HepG2 (cell line): ENCODE measurements at regions not wholly inside any gene's neighbourhood (a gene's known extent, or its start where the extent isn't known, plus 50 kb on each side); places are given as distances from the start of the nearest gene placed in this dataset.
A peak's percentile ranks its signal among the peaks of the same experiment; 100 is the strongest.

Source experiments
- ATAC-seq: fragments of 200-7000 bp; cut with Tn5 transposase; 3 replicates; pipeline ENCODE4 v1.9.1; 2020; ENCODE audit warnings: mild to moderate bottlenecking, moderate library complexity
- BruUV-seq: library from RNA; stranded (reverse); fragments of 400-500 nt; replicated peaks from 2 replicates; lab custom pipeline; 2021; lab: Mats Ljungman, UMichigan
- CTCF ChIA-PET: fragments of 300-600 bp; formaldehyde crosslinking; extraction: SDS; loops from one replicate; lab custom pipeline; 2021; ENCODE audit warnings: low total read pairs, inconsistent platforms, low intra/inter-chr PET ratio; lab: Yijun Ruan, JAX
- POLR2A ChIA-PET: fragments of 350-600 bp; sonication (Branson Sonifier 250); formaldehyde crosslinking; loops from one replicate; lab custom pipeline; 2020; ENCODE audit warnings: antibody characterized with exemption, inconsistent platforms; lab: Yijun Ruan, JAX
- DNase-seq: peaks from one replicate; pipeline ENCODE4 v3.0.0-alpha.2; 2015; ENCODE audit warnings: low spot score
- FAIRE-seq: peaks from 3 replicates; lab custom pipeline; 2011; peaks lifted over from hg19 to GRCh38; lab: Jason Lieb, UNC
- H2AFZ ChIP-seq: one replicate; pipeline ENCODE4 v1.6.1; 2011; ENCODE audit warnings: low read length, inconsistent platforms
- H3K27ac ChIP-seq: fragments of 300-600 bp; 3 replicates; pipeline ENCODE4 v1.8.0; 2011; ENCODE audit warnings: mixed run types, mild to moderate bottlenecking, mixed read lengths, low read length, inconsistent platforms; ENCODE audit not compliant: insufficient read depth; ENCODE audit errors: extremely low read length
- H3K27me3 ChIP-seq, 2 experiments: fragments of 200-600 bp in 1 of 2; 2 replicates in 1 of 2; 3 replicates in 1 of 2; pipeline versions ENCODE4 v1.6.0 to v1.8.0; 2011; ENCODE audit warnings: low read length in 2 of 2, mild to moderate bottlenecking in 2 of 2, moderate library complexity in 2 of 2, inconsistent platforms in 1 of 2; ENCODE audit not compliant: insufficient read depth in 2 of 2, control insufficient read depth in 1 of 2
- H3K36me3 ChIP-seq, 2 experiments: fragments of 200-600 bp in 1 of 2; replicated peaks in 1 of 2; 2 replicates in 1 of 2; 3 replicates in 1 of 2; pipeline versions ENCODE4 v1.5.1 to v1.8.0; 2011; ENCODE audit warnings: low read length in 2 of 2, inconsistent platforms in 1 of 2; ENCODE audit not compliant: insufficient read depth in 2 of 2, control insufficient read depth in 1 of 2
- H3K4me1 ChIP-seq: 2 replicates; pipeline ENCODE4 v1.5.1; 2012; ENCODE audit warnings: low read length, inconsistent platforms; ENCODE audit not compliant: insufficient read depth
- H3K4me2 ChIP-seq: 2 replicates; pipeline ENCODE4 v1.6.0; 2011; ENCODE audit warnings: low read depth, low read length, inconsistent platforms
- H3K4me3 ChIP-seq, 3 experiments: fragments of 200-600 bp in 1 of 3; sonication (generic), shearing (Covaris generic) in 1 of 3; replicated peaks in 1 of 3; 2 replicates each; pipeline ENCODE4 v1.5.1; 2011 to 2016; ENCODE audit warnings: low read length in 3 of 3, inconsistent platforms in 2 of 3, low read depth in 2 of 3, mild to moderate bottlenecking in 2 of 3, control low read depth in 1 of 3, mixed read lengths in 1 of 3; ENCODE audit not compliant: insufficient read depth in 1 of 3
- H3K79me2 ChIP-seq: one replicate; pipeline ENCODE4 v1.6.1; 2011; ENCODE audit warnings: low read length, inconsistent platforms; ENCODE audit not compliant: insufficient read depth
- H3K9ac ChIP-seq: 2 replicates; pipeline ENCODE4 v1.6.0; 2011; ENCODE audit warnings: mild to moderate bottlenecking, low read depth, low read length, inconsistent platforms; ENCODE audit not compliant: insufficient read depth
- H3K9me3 ChIP-seq: 2 replicates; pipeline ENCODE4 v1.5.1; 2012; ENCODE audit warnings: mild to moderate bottlenecking, low read length
- H4K20me1 ChIP-seq: 2 replicates; pipeline ENCODE4 v1.6.0; 2011; ENCODE audit warnings: inconsistent platforms, mild to moderate bottlenecking, low read length, moderate library complexity; ENCODE audit not compliant: insufficient read depth
- EEA1 ChIP-seq: sonication (generic); formaldehyde crosslinking; IDR thresholded peaks from 2 replicates; pipeline ENCODE4 v1.5.1; 2020; ENCODE audit warnings: mild to moderate bottlenecking, missing genetic modification reagents, borderline replicate concordance
- FOXO4 ChIP-seq: sonication (generic); formaldehyde crosslinking; conservative IDR thresholded peaks from 2 replicates; pipeline ENCODE4 v1.8.1; 2023; ENCODE audit warnings: missing genetic modification reagents
- FOXP1 ChIP-seq, 2 experiments: fragments of 450-650 bp in 1 of 2; IDR thresholded peaks; 2 replicates each; pipeline ENCODE4 v1.6.1; 2017 to 2018; ENCODE audit warnings: antibody characterized with exemption in 1 of 2
- MNT ChIP-seq: fragments of 450-650 bp; IDR thresholded peaks from 2 replicates; pipeline ENCODE4 v1.6.1; 2016
- NKX3-1 ChIP-seq: sonication (generic); formaldehyde crosslinking; IDR thresholded peaks from 2 replicates; pipeline ENCODE4 v1.5.0; 2020; ENCODE audit warnings: missing genetic modification reagents
- TOPORS ChIP-seq: sonication (generic); formaldehyde crosslinking; IDR thresholded peaks from 2 replicates; pipeline ENCODE4 v1.8.0; 2023; ENCODE audit warnings: mild to moderate bottlenecking, missing genetic modification reagents
- USF2 ChIP-seq, 2 experiments: sonication (generic) in 1 of 2; formaldehyde crosslinking in 1 of 2; IDR thresholded peaks; 2 replicates each; pipeline versions ENCODE4 v1.5.1 to v1.6.1; 2011 to 2020; ENCODE audit warnings: borderline replicate concordance in 1 of 2, low read depth in 1 of 2, low read length in 1 of 2, mild to moderate bottlenecking in 1 of 2, missing genetic modification reagents in 1 of 2, moderate library complexity in 1 of 2
- ZFP36L2 ChIP-seq: sonication (generic); formaldehyde crosslinking; IDR thresholded peaks from 2 replicates; pipeline ENCODE4 v1.4.0; 2020; ENCODE audit warnings: missing genetic modification reagents
- ZFP90 ChIP-seq: sonication (generic); formaldehyde crosslinking; IDR thresholded peaks from 2 replicates; pipeline ENCODE4 v1.8.0; 2022; ENCODE audit warnings: missing genetic modification reagents, mild to moderate bottlenecking, inconsistent platforms, borderline replicate concordance
- ZKSCAN8 ChIP-seq: IDR thresholded peaks from 2 replicates; pipeline ENCODE4 v1.6.1; 2016; ENCODE audit warnings: borderline replicate concordance, missing genetic modification reagents, missing compliant biosample characterization
- ZNF343 ChIP-seq: sonication (generic); formaldehyde crosslinking; IDR thresholded peaks from 2 replicates; pipeline ENCODE4 v1.4.0; 2020; ENCODE audit warnings: mild to moderate bottlenecking, missing genetic modification reagents
- ZSCAN22 ChIP-seq: sonication (generic); formaldehyde crosslinking; IDR thresholded peaks from 2 replicates; pipeline ENCODE4 v1.4.0; 2020; ENCODE audit warnings: mild to moderate bottlenecking, missing genetic modification reagents
- WGBS: methylation state at CpG from one replicate; pipeline ENCODE4 v1.1.6; 2017; ENCODE audit warnings: low lambda C conversion rate; 5-methylcytosine and 5-hydroxymethylcytosine counted together
- in situ Hi-C: cut with HindIII; loops from 2 replicates; pipeline ENCODE4 v1.10.0; 2017; ENCODE audit warnings: low pct_unique_long_range_greater_than_20kb; ENCODE audit not compliant: extremely low pct_ligation_motif_present
- intact Hi-C: fragments of 100-400 bp; cut with micrococcal nuclease; formaldehyde crosslinking; loops from one replicate; pipeline ENCODE4 v1.10.0; 2022; ENCODE audit not compliant: unreplicated experiment

- FAIRE-seq (no peak), ATAC-seq (no peak), DNase-seq (no peak)
- H3K9me3 ChIP-seq = no peaks in the 10 kb centered on the region
- ChIA-PET POLR2A (no interaction called here), CTCF (no interaction called here)
- H3K4me1 ChIP-seq = no peaks in the 10 kb centered on the region
- no TSS peak for BruUV-seq
- 44% methylated on average over 8 of the region's 18 CpGs for WGBS
- TF ChIP-seq ZKSCAN8 (CRISPR knock-in tag) (no peak), USF2 (IDR thresholded peaks at IDR 0.05; ENCODE audit: low read depth, low read length) (no peak), USF2 (CRISPR knock-in tag; IDR thresholded peaks at IDR 0.05; ENCODE audit: borderline replicate concordance) (no peak), MNT (peak; percentile 63)
- no peaks in the 10 kb centered on the region for H3K79me2 ChIP-seq
- H3K4me3 ChIP-seq = no peak overlapping the region
- peaks cover 0 to 33% of the 10 kb centered on the region in 2 experiments; a peak in 3 of 5 replicates for H3K27me3 ChIP-seq
- H4K20me1 ChIP-seq = no peaks in the 10 kb centered on the region; the same call in 1 of the 2 replicates
- no peak overlapping the region for H2AFZ ChIP-seq
- H3K4me2 ChIP-seq = no peak overlapping the region
- no peaks in the 10 kb centered on the region for H3K36me3 ChIP-seq
- intact Hi-C loops = loop anchor here (5.0 kb wide), 1 partner anchor 1172 kb away; no protein-coding TSS in a partner anchor
- in situ Hi-C loops = no loop called here
- no peak overlapping the region for H3K27ac ChIP-seq
- no peak overlapping the region for H3K9ac ChIP-seq
Observed at GRCh38 chr2:2764739-2765138, 433.7 kb upstream of the MYT1L start.

- in situ Hi-C loops = no loop called here
- H3K79me2 ChIP-seq = no peaks in the 10 kb centered on the region
- no peaks in the 10 kb centered on the region for H3K36me3 ChIP-seq
- FAIRE-seq (no peak), DNase-seq (no peak), ATAC-seq (no peak)
- no peak overlapping the region for H3K27ac ChIP-seq
- POLR2A ChIA-PET = no interaction called here
- CTCF ChIA-PET = no interaction called here
- H3K9me3 ChIP-seq = no peaks in the 10 kb centered on the region
- no peak overlapping the region for H3K9ac ChIP-seq
- BruUV-seq = no TSS peak
- TF ChIP-seq EEA1 (no peak), FOXO4 (CRISPR knock-in tag) (0 out of 2 replicates have a peak, but pooled peaks have one; percentile 26), FOXP1 (IDR thresholded peaks at IDR 0.05) (no peak), FOXP1 (CRISPR knock-in tag; IDR thresholded peaks at IDR 0.05) (no peak), ZNF343 (no peak), ZFP36L2 (no peak), ZFP90 (CRISPR knock-in tag) (no peak), TOPORS (no peak), NKX3-1 (no peak), ZSCAN22 (CRISPR knock-in tag) (no peak)
- no peak overlapping the region for H3K4me2 ChIP-seq
- no peaks in the 10 kb centered on the region for H3K4me1 ChIP-seq
- H3K27me3 ChIP-seq = peaks cover 0 to 33% of the 10 kb centered on the region in 2 experiments; a peak in 3 of 5 replicates
- 42% methylated on average over 3 of the region's 5 CpGs for WGBS
- no peak overlapping the region for H2AFZ ChIP-seq
- no peak overlapping the region for H3K4me3 ChIP-seq
- H4K20me1 ChIP-seq = no peaks in the 10 kb centered on the region; the same call in 1 of the 2 replicates
- intact Hi-C loops = no loop called here
Observed at GRCh38 chr2:2764001-2764355, 432.9 kb upstream of the MYT1L start.
